C4-2B (cell line): ENCODE measurements at regions not wholly inside any gene's neighbourhood (a gene's known extent, or its start where the extent isn't known, plus 50 kb on each side); places are given as distances from the start of the nearest gene placed in this dataset.

Experiments
- CTCF ChIP-seq: fragments of 450-650 bp; conservative IDR thresholded peaks from 2 replicates; pipeline ENCODE4 v1.5.1; 2017; ENCODE audit warnings: mild to moderate bottlenecking
- ZFX ChIP-seq: fragments of 450-650 bp; IDR thresholded peaks from 2 replicates; pipeline ENCODE4 v1.6.1; 2017

DNA sequence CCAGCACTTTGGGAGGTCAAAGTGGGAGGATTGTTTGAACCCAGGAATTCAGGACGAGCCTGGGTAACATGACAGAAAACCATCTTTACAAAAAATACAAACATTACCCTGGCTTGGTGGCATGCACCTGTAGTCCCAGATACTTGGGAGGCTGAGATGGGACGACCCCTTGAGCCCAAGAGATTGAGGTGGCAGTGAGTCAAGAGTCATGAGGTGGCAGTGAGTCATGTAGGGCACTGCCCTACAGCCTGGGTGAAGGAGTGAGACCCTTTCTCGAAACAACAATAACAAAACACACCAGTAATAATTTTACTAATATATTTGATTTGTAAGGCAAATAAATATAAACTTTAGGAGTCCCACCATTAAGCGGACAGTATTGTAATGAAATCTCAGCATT, 1906.2 kb downstream of the NCAM2 start:
- TF ChIP-seq CTCF = no peak
- TF ChIP-seq ZFX = no peak
